Smooth muscle cell of the brain vasculature (primary cell): ENCODE measurements at regions not wholly inside any gene's neighbourhood (a gene's known extent, or its start where the extent isn't known, plus 50 kb on each side); places are given as distances from the start of the nearest gene placed in this dataset.

Source experiments
- DNase-seq: peaks from one replicate; pipeline ENCODE4 v3.0.0-alpha.2; 2012; ENCODE audit warnings: low read depth, low spot score

GRCh38 chr20:20887593-20888265 lies 175.3 kb upstream of the RALGAPA2 start:
- DNase-seq, result no peak

DNA sequence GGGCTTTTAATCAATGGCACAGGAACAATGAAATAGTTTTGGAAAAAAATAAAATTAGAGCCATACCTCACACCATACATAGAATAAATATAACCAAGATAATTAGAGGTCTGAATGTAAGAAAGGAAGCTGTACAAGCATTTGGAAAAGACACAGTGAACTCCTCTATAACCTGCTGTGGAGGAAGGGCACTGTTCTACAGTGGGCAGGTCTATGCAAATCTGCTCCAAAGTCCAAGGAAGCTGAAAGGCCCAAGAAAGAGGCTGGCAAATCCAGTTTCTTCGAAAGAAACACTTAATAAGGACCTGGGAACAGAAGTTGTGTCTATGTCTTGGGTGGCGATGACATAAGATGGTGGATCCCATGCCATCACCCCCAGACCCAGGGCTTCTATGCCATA lies 169.4 kb upstream of the RALGAPA2 start:
- no peak for DNase-seq

DNA sequence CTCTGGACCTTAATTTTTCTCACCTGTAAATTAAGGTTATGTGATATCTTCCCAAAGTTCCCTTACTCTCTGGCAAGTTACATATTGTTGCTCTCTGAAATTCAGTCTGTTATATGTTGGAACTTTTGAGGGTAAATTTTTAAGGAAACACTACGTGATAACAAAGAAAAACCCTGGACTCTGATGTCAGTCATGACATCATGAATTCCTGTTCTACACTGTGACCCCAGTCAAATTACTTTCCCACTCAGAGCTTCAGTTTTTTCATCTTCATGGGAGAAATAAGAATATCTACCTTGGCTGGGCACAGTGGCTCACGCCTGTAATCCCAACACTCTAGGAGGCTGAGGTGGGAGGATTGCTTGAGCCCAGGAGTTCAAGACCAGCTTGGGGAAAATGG lies 164.6 kb upstream of the RALGAPA2 start:
- no peak for DNase-seq

DNA sequence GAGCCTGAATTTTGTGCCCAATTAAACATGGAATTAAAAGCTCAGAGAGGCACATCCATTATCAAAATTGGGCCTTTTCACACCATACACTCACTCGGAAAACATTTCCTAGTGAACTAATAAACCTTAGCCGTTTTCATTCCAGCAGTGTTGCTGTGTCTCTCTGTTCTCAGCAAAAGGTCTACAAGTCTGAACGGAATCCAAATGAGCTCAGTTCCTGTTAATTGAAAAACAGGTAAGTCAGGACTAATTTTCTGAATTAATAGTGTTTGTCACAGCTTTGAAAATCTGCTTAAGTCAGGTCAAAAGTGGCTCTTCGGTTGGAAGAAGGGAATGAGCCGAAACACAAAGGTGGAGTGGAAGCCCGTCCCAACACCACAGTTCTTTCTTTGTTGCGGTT lies 163.3 kb upstream of the RALGAPA2 start:
- DNase-seq, result no peak

- DNase-seq, result no peak
These were observed 160.0 kb upstream of the RALGAPA2 start for GRCh38 chr20:20872428-20872827.

- no peak for DNase-seq
These were observed 156.8 kb upstream of the RALGAPA2 start for GRCh38 chr20:20869161-20869775.

DNA sequence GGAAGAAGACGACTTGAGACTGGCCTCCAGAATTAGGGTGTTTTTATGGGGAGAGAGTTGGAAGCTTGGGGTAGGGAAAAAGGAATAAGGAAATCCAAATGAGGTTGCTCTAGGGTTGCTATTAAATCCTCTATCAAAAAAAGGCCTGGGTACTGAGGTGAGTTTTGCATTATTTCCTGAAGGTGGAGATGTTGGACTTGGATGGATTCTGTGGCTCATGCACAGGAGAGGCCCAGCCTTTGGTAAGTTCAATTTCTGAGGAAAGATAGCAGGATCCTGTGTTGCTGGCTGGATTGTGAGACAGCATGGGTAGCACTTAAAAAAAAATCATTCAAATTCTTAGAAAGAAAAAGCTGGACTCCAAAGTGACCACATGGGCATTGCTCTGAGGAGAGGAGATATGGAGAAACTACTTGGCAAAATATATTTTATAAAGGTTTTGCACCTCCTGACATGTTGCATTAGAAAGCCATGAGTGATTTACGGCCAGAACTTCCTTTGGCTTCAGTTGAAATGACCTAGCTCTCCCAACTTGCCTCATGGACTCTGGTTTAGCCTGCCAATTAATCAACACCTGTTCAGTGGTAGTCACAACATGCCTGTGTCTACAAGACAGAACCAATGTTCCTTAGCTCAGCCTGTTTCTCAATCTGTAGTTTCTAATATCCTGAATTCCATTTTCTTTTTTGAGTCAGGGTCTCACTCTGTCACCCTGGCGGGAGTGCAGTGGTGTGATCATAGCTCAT lies 152.1 kb upstream of the RALGAPA2 start:
- DNase-seq, result no peak

DNA sequence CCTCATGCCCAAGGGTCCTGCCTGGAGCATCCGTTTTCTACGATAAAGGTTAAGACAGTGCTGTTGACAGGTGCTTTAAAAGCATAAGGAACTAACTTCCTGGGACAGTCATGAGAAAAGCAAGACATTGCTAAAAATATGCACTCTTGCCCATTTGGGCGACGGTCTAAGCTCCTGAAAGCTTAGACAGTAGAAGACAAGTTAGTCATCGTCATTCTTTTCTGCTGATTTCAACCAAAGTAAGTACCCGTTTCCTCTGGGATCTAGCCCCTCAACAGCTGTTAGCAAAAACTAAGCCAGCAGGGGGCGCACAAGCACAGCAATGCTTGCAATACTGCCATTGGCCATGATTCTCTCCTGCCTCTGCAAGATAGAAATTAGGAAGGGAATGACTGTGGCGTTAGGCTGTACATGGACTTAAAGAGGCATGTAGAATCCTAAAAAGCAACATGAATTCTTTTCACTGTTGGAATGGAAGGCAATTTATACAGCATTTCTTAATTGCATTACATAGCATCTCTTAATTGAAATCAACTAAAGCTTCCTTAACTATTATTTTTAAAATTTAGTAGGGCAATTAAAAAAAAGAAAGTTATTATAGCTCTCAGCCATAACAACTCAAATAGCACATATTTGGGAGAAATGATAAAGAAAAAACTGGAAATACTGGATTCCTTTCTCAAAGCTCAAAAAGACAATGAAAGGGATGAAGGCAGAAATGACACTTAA lies 147.8 kb upstream of the RALGAPA2 start:
- peak; percentile 46 for DNase-seq

DNA sequence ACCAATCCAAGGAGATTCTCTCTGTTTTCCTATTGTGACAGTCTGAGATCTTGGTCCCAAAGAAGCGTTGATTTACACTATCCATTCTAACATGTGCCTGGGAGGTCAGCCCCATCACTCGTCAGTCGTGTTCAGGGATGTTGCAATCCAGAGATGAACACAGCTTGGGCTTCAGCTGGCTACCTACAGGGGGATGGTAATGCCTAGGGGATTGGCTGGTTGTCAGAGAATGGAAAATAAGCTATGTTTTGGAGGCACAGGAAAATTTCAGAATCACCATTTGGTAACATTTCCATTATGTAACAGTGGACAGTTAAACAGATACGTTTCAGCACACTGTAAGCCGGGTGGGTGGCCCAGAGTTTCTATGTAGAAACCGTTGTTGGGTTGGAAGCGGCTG lies 147.1 kb upstream of the RALGAPA2 start:
- DNase-seq, result no peak

DNA sequence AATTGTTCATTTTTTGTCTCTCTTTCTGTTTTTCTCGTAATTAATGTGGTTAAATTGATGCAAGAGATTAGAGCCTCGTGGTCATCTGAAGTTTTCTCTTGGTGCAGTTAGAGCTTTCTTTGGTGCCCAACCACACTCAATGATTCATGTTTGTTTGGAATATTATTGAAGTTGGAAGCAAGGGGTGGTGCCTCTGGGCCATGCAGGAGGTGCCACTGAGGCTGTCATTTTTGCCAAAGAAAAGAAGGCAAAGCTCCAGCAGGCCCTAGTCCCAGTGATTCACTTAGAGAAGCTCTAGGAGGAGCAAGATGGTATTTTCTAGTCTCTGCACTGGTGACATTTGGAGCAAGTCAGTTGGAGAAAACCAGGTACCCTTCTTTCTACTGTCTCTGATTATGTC lies 144.5 kb upstream of the RALGAPA2 start:
- DNase-seq, result no peak

DNA sequence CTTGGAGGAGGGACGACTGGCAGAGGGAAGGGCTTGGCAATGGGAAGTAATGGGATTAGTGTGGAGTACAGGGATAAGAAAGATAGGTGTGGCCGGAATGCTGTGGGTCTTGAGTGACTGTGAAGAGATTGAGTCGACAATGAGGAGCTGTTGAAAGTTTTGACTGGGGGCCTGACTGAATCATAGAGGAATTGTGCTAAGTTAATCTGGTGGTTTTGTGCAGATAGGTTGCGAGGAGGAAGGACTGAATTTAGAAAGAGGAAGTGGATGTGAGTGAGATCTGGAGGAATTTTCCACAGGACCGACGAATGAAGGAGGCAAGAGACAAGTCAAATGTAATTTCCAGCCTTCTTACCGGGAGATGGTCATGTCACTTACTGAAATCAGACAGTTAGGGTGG lies 143.9 kb upstream of the RALGAPA2 start:
- no peak for DNase-seq

DNA sequence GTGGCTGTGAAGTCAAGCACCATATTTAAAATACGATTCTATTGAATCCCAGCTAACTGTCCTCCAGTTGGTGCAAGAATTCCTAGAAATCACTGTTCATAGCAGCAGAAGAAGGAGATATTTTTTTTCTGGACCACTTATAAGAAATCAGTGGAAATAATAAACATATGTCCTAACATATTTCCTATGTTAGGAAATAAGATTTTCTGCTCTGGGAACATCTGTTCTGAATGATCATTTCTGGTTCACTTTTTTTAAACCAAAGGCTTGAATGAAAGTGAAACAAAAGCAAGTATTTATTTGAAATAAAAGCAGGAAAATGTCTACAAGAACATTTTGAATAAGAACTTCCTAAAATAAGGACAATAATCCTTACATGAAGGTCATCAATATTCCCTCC lies 138.9 kb upstream of the RALGAPA2 start:
- DNase-seq, result no peak

DNA sequence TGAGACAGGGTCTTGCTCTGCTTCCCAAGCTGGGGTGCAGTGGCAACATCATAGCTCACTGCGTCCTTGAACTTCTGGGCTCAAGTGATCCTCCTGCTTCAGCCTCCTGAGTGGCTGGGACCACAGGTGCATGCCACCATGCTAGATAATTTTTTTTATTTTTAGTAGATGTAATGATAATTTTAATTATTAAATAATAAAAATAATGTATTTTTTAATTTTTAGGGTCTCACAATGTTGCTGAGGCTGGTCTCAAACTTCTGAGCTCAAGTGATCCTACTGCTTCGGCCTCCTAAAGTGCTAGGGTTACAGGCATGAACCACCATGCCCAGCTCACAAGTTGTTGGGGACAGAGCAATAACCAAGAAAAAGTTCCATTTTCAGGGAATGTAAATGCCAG lies 138.0 kb upstream of the RALGAPA2 start:
- DNase-seq, result no peak

GRCh38 chr20:20849161-20849560 lies 136.7 kb upstream of the RALGAPA2 start:
- no peak for DNase-seq

GRCh38 chr20:20847814-20848213 lies 135.4 kb upstream of the RALGAPA2 start:
- DNase-seq, result no peak

- DNase-seq, result no peak
These were observed 131.5 kb upstream of the RALGAPA2 start for GRCh38 chr20:20843982-20844381.

DNA sequence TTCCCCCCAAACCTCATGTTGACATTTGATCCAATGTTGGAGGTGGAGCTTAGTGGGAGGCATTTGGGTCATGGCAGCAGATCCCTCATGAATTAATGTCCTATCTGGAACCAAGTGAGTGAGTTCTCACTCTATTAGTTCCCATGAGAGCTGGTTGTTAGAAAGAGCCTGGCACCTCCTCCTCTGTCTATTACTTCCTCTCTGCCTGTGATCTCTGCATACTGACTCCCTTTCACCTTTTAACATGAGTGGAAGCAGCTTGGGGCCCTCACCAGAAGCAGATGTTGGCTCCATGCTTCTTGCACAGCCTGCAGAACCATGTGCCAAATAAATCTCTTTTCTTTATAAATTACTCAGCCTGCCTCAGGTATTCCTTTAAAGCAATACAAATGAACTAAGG lies 127.3 kb upstream of the RALGAPA2 start:
- no peak for DNase-seq

- peak; percentile 17 for DNase-seq
These were observed 125.2 kb upstream of the RALGAPA2 start for GRCh38 chr20:20837574-20838021.

GRCh38 chr20:20836836-20837235 lies 124.4 kb upstream of the RALGAPA2 start:
- no peak for DNase-seq

- DNase-seq, result no peak
These were observed 123.5 kb upstream of the RALGAPA2 start for GRCh38 chr20:20835897-20836296.

DNA sequence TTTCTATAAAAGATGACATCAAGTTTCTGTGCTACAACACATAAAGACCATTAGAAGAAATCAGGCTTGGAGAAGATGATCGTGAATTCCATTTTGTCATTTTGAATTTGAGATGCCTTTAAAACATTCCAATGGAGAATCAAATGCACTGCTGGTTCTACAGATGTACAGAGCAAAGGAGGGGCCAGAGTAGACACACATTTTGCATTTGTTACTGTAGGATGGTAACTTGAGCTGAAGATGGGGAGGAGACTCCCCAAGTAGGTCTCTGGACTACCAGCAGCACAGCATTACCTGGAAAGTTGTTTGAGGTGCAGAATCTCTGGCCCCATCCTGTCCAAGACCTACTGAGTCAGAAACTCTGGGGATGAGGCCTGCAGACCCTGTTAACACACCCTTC lies 121.6 kb upstream of the RALGAPA2 start:
- DNase-seq, result no peak

DNA sequence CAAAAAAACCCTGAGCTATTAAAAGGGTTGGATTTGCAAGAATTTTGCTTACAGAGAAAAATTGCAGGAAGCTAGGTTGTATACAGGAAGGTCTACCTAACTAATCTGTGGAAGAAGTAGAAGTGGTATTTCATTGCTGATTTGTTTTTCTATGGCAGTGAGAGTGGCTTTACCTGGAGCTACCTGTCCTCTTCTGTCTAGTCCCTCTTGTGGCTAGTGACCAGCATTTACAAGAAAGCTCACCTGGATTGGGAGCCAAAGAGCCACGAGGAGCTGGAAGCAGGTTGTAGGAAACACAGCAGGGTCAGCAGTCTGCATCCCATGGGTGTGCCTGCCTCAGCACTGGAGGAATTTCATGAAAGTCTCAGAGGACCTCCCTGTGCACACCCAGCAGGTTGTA lies 120.3 kb upstream of the RALGAPA2 start:
- no peak for DNase-seq
